GM23248 (cell line): ENCODE measurements at regions not wholly inside any gene's neighbourhood (a gene's known extent, or its start where the extent isn't known, plus 50 kb on each side); places are given as distances from the start of the nearest gene placed in this dataset.

ENCODE experiments used
- DNase-seq: peaks from one replicate; pipeline ENCODE4 v3.0.0-alpha.2; 2015
- H2AFZ ChIP-seq: fragments of 200-600 bp; sonication (generic); 2 replicates; pipeline ENCODE4 v1.6.1; 2016; ENCODE audit warnings: antibody characterized with exemption
- H3F3A ChIP-seq: fragments of 200-600 bp; sonication (generic); 2 replicates; pipeline ENCODE4 v1.6.1; 2016; ENCODE audit warnings: mild to moderate bottlenecking, antibody characterized with exemption, mixed run types; ENCODE audit not compliant: insufficient read depth
- H3K27ac ChIP-seq: fragments of 200-600 bp; sonication (generic); 2 replicates; pipeline ENCODE4 v1.5.1; 2016; ENCODE audit warnings: mild to moderate bottlenecking
- H3K27me3 ChIP-seq: fragments of 200-600 bp; sonication (generic); replicated peaks from 2 replicates; pipeline ENCODE4 v1.6.1; 2016; ENCODE audit warnings: mild to moderate bottlenecking; ENCODE audit not compliant: insufficient read depth
- H3K36me3 ChIP-seq: fragments of 200-600 bp; sonication (generic); 2 replicates; pipeline ENCODE4 v1.6.1; 2016; ENCODE audit warnings: low read depth, mild to moderate bottlenecking
- H3K4me1 ChIP-seq: fragments of 200-600 bp; sonication (generic); 2 replicates; pipeline ENCODE4 v1.6.1; 2016; ENCODE audit warnings: mild to moderate bottlenecking; ENCODE audit not compliant: insufficient read depth
- H3K4me2 ChIP-seq: fragments of 200-600 bp; sonication (generic); one replicate; pipeline ENCODE4 v1.6.1; 2016; ENCODE audit warnings: mild to moderate bottlenecking; ENCODE audit not compliant: unreplicated experiment
- H3K4me3 ChIP-seq: fragments of 200-600 bp; sonication (generic); 2 replicates; pipeline ENCODE4 v1.5.1; 2016; ENCODE audit warnings: mild to moderate bottlenecking
- H3K79me2 ChIP-seq: fragments of 200-600 bp; sonication (generic); 2 replicates; pipeline ENCODE4 v1.6.1; 2016; ENCODE audit warnings: mild to moderate bottlenecking; ENCODE audit not compliant: insufficient read depth
- H3K9ac ChIP-seq: fragments of 200-600 bp; sonication (generic); 2 replicates; pipeline ENCODE4 v1.6.1; 2016; ENCODE audit warnings: mild to moderate bottlenecking
- H3K9me2 ChIP-seq: fragments of 200-600 bp; sonication (generic); 2 replicates; pipeline ENCODE4 v1.6.1; 2016; ENCODE audit warnings: mixed run types, mild to moderate bottlenecking, moderate library complexity; ENCODE audit not compliant: insufficient read depth
- H3K9me3 ChIP-seq: fragments of 200-600 bp; sonication (generic); one replicate; pipeline ENCODE4 v1.6.1; 2017; ENCODE audit warnings: low read depth
- H4K20me1 ChIP-seq: fragments of 200-600 bp; sonication (generic); 2 replicates; pipeline ENCODE4 v1.6.0; 2016; ENCODE audit not compliant: insufficient read depth
- EZH2 ChIP-seq: fragments of 200-600 bp; sonication (generic); IDR thresholded peaks from 2 replicates; pipeline ENCODE4 v1.6.1; 2018; ENCODE audit warnings: antibody characterized with exemption, mild to moderate bottlenecking; ENCODE audit not compliant: insufficient read depth, poor library complexity, severe bottlenecking
- EZH2phosphoT487 ChIP-seq: fragments of 200-600 bp; sonication (generic); IDR thresholded peaks from 2 replicates; pipeline ENCODE4 v1.6.1; 2018; ENCODE audit warnings: antibody characterized with exemption, moderate library complexity, mild to moderate bottlenecking, low read depth; ENCODE audit not compliant: insufficient read depth
- WGBS, 2 experiments: methylation state at CpG; one replicate each; pipeline ENCODE4 v1.1.6; 2015 to 2017; ENCODE audit warnings: low lambda C conversion rate in 2 of 2, low coverage in 1 of 2; ENCODE audit errors: missing lambda C conversion rate in 2 of 2; 5-methylcytosine and 5-hydroxymethylcytosine counted together
- in situ Hi-C: fragments of 300-500 bp; cut with MboI; formaldehyde crosslinking; loops from 2 replicates; pipeline ENCODE4 v1.15.0; 2020

- Histone ChIP-seq H3K9me2 (no peaks in the 10 kb centered on the region), H4K20me1 (no peaks in the 10 kb centered on the region), H3K4me2 (no peak overlapping the region), H3K79me2 (no peaks in the 10 kb centered on the region), H3K9ac (no peak overlapping the region), H3F3A (no peaks in the 10 kb centered on the region), H3K4me1 (0 out of 2 replicates have a peak, but pooled peaks cover 5% of the 10 kb centered on the region), H3K4me3 (no peak overlapping the region), H3K27ac (no peak overlapping the region), H2AFZ (no peak overlapping the region), H3K36me3 (no peaks in the 10 kb centered on the region), H3K9me3 (no peaks in the 10 kb centered on the region), H3K27me3 (no peaks in the 10 kb centered on the region)
- WGBS, 2 experiments, result 38 to 65% methylated on average over 1 of the region's 1 CpG
- TF ChIP-seq EZH2 (no peak), EZH2phosphoT487 (no peak)
- DNase-seq, result no peak
- in situ Hi-C loops, result no loop called here
Observed at GRCh38 chr4:101706535-101707057, 83.9 kb upstream of the BANK1 start.

GRCh38 chr4:101701551-101701950, 89.0 kb upstream of the BANK1 start:
- no peak overlapping the region for H3K4me2 ChIP-seq
- no peaks in the 10 kb centered on the region for H3K4me1 ChIP-seq
- H4K20me1 ChIP-seq, result no peaks in the 10 kb centered on the region
- in situ Hi-C loops, result no loop called here
- H3K27ac ChIP-seq, result no peak overlapping the region
- H3K36me3 ChIP-seq, result no peaks in the 10 kb centered on the region
- no peaks in the 10 kb centered on the region for H3F3A ChIP-seq
- H3K27me3 ChIP-seq, result no peaks in the 10 kb centered on the region
- no peaks in the 10 kb centered on the region for H3K9me2 ChIP-seq
- H3K9me3 ChIP-seq, result no peaks in the 10 kb centered on the region
- no peak overlapping the region for H3K9ac ChIP-seq
- H3K79me2 ChIP-seq, result no peaks in the 10 kb centered on the region
- H3K4me3 ChIP-seq, result no peak overlapping the region
- 88 to 93% methylated on average over 1 of the region's 1 CpG for WGBS, 2 experiments
- no peak for DNase-seq
- TF ChIP-seq EZH2phosphoT487 (no peak), EZH2 (no peak)
- no peak overlapping the region for H2AFZ ChIP-seq

GRCh38 chr4:101699441-101700124, 90.9 kb upstream of the BANK1 start:
- no peak overlapping the region for H3K27ac ChIP-seq
- no peaks in the 10 kb centered on the region for H3K36me3 ChIP-seq
- H3K4me2 ChIP-seq, result no peak overlapping the region
- no peak overlapping the region for H3K9ac ChIP-seq
- no peaks in the 10 kb centered on the region for H3K4me1 ChIP-seq
- H3K79me2 ChIP-seq, result no peaks in the 10 kb centered on the region
- no peak overlapping the region for H3K4me3 ChIP-seq
- H3K9me2 ChIP-seq, result no peaks in the 10 kb centered on the region
- H3K27me3 ChIP-seq, result no peaks in the 10 kb centered on the region
- 58 to 64% methylated on average over 8 of the region's 8 CpGs for WGBS, 2 experiments
- H4K20me1 ChIP-seq, result no peaks in the 10 kb centered on the region
- no peaks in the 10 kb centered on the region for H3K9me3 ChIP-seq
- in situ Hi-C loops, result no loop called here
- H3F3A ChIP-seq, result no peaks in the 10 kb centered on the region
- no peak for DNase-seq
- TF ChIP-seq EZH2 (no peak), EZH2phosphoT487 (no peak)
- no peak overlapping the region for H2AFZ ChIP-seq

- WGBS, 2 experiments, result 90 to 100% methylated on average over 1 of the region's 1 CpG
Observed at GRCh38 chr4:101697266-101697665, 93.3 kb upstream of the BANK1 start.

More at GRCh38 chr4:101697266-101697665, 93.3 kb upstream of the BANK1 start:
- no peak overlapping the region for H3K9ac ChIP-seq
- H3K36me3 ChIP-seq, result no peaks in the 10 kb centered on the region
- in situ Hi-C loops, result no loop called here
- DNase-seq, result no peak
- no peak overlapping the region for H2AFZ ChIP-seq
- H3K27ac ChIP-seq, result no peak overlapping the region
- H3K4me2 ChIP-seq, result no peak overlapping the region
- H3F3A ChIP-seq, result no peaks in the 10 kb centered on the region
- H4K20me1 ChIP-seq, result no peaks in the 10 kb centered on the region
- no peak for TF ChIP-seq EZH2
- TF ChIP-seq EZH2phosphoT487, result no peak
- no peak overlapping the region for H3K4me3 ChIP-seq
- H3K4me1 ChIP-seq, result no peaks in the 10 kb centered on the region
- H3K9me3 ChIP-seq, result no peaks in the 10 kb centered on the region
- no peaks in the 10 kb centered on the region for H3K9me2 ChIP-seq
- no peaks in the 10 kb centered on the region for H3K27me3 ChIP-seq
- H3K79me2 ChIP-seq, result no peaks in the 10 kb centered on the region
